Vagina (tissue), 2 donors: ENCODE measurements at regions not wholly inside any gene's neighbourhood (a gene's known extent, or its start where the extent isn't known, plus 50 kb on each side); places are given as distances from the start of the nearest gene placed in this dataset.

Experiments
- CTCF ChIP-seq, 3 experiments: fragments of 450-650 bp in 2 of 3; fragments of 200-600 bp in 1 of 3; sonication (generic) in 1 of 3; IDR thresholded peaks; one replicate each; pipeline ENCODE4 v1.5.1; 2017 to 2019; ENCODE audit warnings: antibody characterized with exemption in 3 of 3, mild to moderate bottlenecking in 2 of 3, moderate library complexity in 2 of 3
- POLR2A ChIP-seq, 2 donors: fragments of 450-650 bp; IDR thresholded peaks; one replicate each; pipeline ENCODE4 v1.6.1; 2017; ENCODE audit warnings: antibody characterized with exemption in 2 of 2, mild to moderate bottlenecking in 2 of 2, moderate library complexity in 2 of 2

- TF ChIP-seq CTCF (IDR thresholded peaks at IDR 0.05): no peak
- no peak for TF ChIP-seq POLR2A (IDR thresholded peaks at IDR 0.05)
Observed at GRCh38 chr1:216890871-216891270, 167.6 kb upstream of the ESRRG start.
